GM23338 (cell line): ENCODE measurements at regions not wholly inside any gene's neighbourhood (a gene's known extent, or its start where the extent isn't known, plus 50 kb on each side); places are given as distances from the start of the nearest gene placed in this dataset.

Experiments used
- ATAC-seq: fragments of 200-7000 bp; cut with Tn5 transposase; 3 replicates; pipeline ENCODE4 v1.9.1; 2020
- DNase-seq: peaks from one replicate; pipeline ENCODE4 v3.0.0-alpha.2; 2015; ENCODE audit warnings: low spot score
- H2AFZ ChIP-seq: fragments of 200-600 bp; sonication (generic); 2 replicates; pipeline ENCODE4 v1.8.0; 2016; ENCODE audit warnings: antibody characterized with exemption, mild to moderate bottlenecking, moderate library complexity
- H3F3A ChIP-seq: fragments of 200-600 bp; sonication (generic); replicated peaks from 2 replicates; pipeline ENCODE4 v1.8.0; 2017; ENCODE audit warnings: antibody characterized with exemption, mixed run types, low read depth
- H3K27ac ChIP-seq: fragments of 200-600 bp; sonication (generic); 2 replicates; pipeline ENCODE4 v1.6.1; 2016; ENCODE audit warnings: low read depth
- H3K27me3 ChIP-seq: fragments of 200-600 bp; sonication (generic); 2 replicates; pipeline ENCODE4 v1.8.0; 2016; ENCODE audit warnings: mild to moderate bottlenecking, mixed run types, moderate library complexity; ENCODE audit not compliant: insufficient read depth
- H3K36me3 ChIP-seq: fragments of 200-600 bp; sonication (generic); 2 replicates; pipeline ENCODE4 v1.8.0; 2016; ENCODE audit warnings: mild to moderate bottlenecking; ENCODE audit not compliant: insufficient read depth
- H3K4me1 ChIP-seq: fragments of 200-600 bp; sonication (generic); 2 replicates; pipeline ENCODE4 v1.8.0; 2016; ENCODE audit warnings: mild to moderate bottlenecking, moderate library complexity; ENCODE audit not compliant: insufficient read depth
- H3K4me2 ChIP-seq: fragments of 200-600 bp; sonication (generic); 2 replicates; pipeline ENCODE4 v1.7.1; 2017; ENCODE audit warnings: mixed run types
- H3K4me3 ChIP-seq: fragments of 200-600 bp; sonication (generic); 2 replicates; pipeline ENCODE4 v1.6.1; 2016; ENCODE audit warnings: mixed run types
- H3K79me2 ChIP-seq: fragments of 200-600 bp; sonication (generic); replicated peaks from 2 replicates; pipeline ENCODE4 v1.8.0; 2017; ENCODE audit warnings: mild to moderate bottlenecking; ENCODE audit not compliant: insufficient read depth
- H3K9me2 ChIP-seq: fragments of 200-600 bp; sonication (generic); 2 replicates; pipeline ENCODE4 v1.8.0; 2017; ENCODE audit not compliant: insufficient read depth
- H4K20me1 ChIP-seq: fragments of 200-600 bp; sonication (generic); replicated peaks from 2 replicates; pipeline ENCODE4 v1.8.0; 2017; ENCODE audit warnings: mild to moderate bottlenecking; ENCODE audit not compliant: insufficient read depth
- H3K27ac Mint-ChIP-seq: 2 replicates; pipeline ENCODE4 v1.8.0; 2020; ENCODE audit warnings: inconsistent platforms, mild to moderate bottlenecking, moderate library complexity, mixed read lengths
- H3K27me3 Mint-ChIP-seq: 3 replicates; pipeline ENCODE4 v1.8.0; 2022; ENCODE audit warnings: low read depth, mild to moderate bottlenecking, moderate library complexity, mixed read lengths, inconsistent platforms; ENCODE audit not compliant: insufficient read depth, poor library complexity
- H3K36me3 Mint-ChIP-seq: 3 replicates; pipeline ENCODE4 v1.8.0; 2021; ENCODE audit warnings: low read depth, mild to moderate bottlenecking, inconsistent platforms, moderate library complexity, mixed read lengths
- H3K4me1 Mint-ChIP-seq: 3 replicates; pipeline ENCODE4 v1.8.0; 2020; ENCODE audit warnings: mild to moderate bottlenecking, inconsistent platforms, mixed read lengths
- H3K4me3 Mint-ChIP-seq: 3 replicates; pipeline ENCODE4 v1.8.0; 2021; ENCODE audit warnings: moderate library complexity, mild to moderate bottlenecking, inconsistent platforms, mixed read lengths
- H3K9me3 Mint-ChIP-seq: 3 replicates; pipeline ENCODE4 v1.8.0; 2020; ENCODE audit warnings: moderate library complexity, mild to moderate bottlenecking, inconsistent platforms, mixed read lengths
- CREB1 ChIP-seq: fragments of 250-450 bp; sonication (Bioruptor Pico); IDR thresholded peaks from 2 replicates; pipeline ENCODE4 v1.5.0; 2020; ENCODE audit warnings: low read depth, mild to moderate bottlenecking, moderate library complexity
- EZH2 ChIP-seq: fragments of 200-600 bp; sonication (generic); IDR thresholded peaks from one replicate; pipeline ENCODE4 v1.8.0; 2017; ENCODE audit warnings: antibody characterized with exemption, mild to moderate bottlenecking, low read depth; ENCODE audit not compliant: unreplicated experiment
- JUNB ChIP-seq: IDR thresholded peaks from one replicate; pipeline ENCODE4 v1.6.1; 2016; ENCODE audit warnings: antibody characterized with exemption; ENCODE audit not compliant: unreplicated experiment
- NANOG ChIP-seq: IDR thresholded peaks from 2 replicates; pipeline ENCODE4 v1.6.1; 2016; ENCODE audit warnings: antibody characterized with exemption, borderline replicate concordance
- POLR2AphosphoS5 ChIP-seq: IDR thresholded peaks from 2 replicates; pipeline ENCODE4 v1.6.1; 2016; ENCODE audit warnings: antibody characterized with exemption, low read depth
- STAT1 ChIP-seq: IDR thresholded peaks from one replicate; pipeline ENCODE4 v1.6.1; 2016; ENCODE audit warnings: antibody characterized with exemption; ENCODE audit not compliant: unreplicated experiment
- ZNF114 ChIP-seq: fragments of 250-450 bp; sonication (Bioruptor Pico); IDR thresholded peaks from 2 replicates; pipeline ENCODE4 v1.5.0; 2020; ENCODE audit warnings: mild to moderate bottlenecking, moderate library complexity
- ZNF462 ChIP-seq: fragments of 250-450 bp; sonication (Bioruptor Pico); IDR thresholded peaks from 2 replicates; pipeline ENCODE4 v1.5.0; 2020; ENCODE audit warnings: mild to moderate bottlenecking, moderate library complexity
- TF ChIP-seq, protein P1 (sequence below), 2 experiments: fragments of 200-600 bp in 1 of 2; sonication (generic) in 1 of 2; conservative IDR thresholded peaks; 2 replicates each; pipeline versions ENCODE4 v1.5.1 to v1.6.1; 2016 to 2017; ENCODE audit warnings: antibody characterized with exemption in 2 of 2, low read depth in 2 of 2, mild to moderate bottlenecking in 2 of 2, moderate library complexity in 1 of 2
- TF ChIP-seq, protein P2 (sequence below): IDR thresholded peaks from one replicate; pipeline ENCODE4 v1.6.1; 2018; ENCODE audit warnings: antibody characterized with exemption; ENCODE audit not compliant: unreplicated experiment
- TF ChIP-seq, protein P3 (sequence below): IDR thresholded peaks from 2 replicates; pipeline ENCODE4 v1.6.1; 2016; ENCODE audit warnings: antibody characterized with exemption

DNA sequence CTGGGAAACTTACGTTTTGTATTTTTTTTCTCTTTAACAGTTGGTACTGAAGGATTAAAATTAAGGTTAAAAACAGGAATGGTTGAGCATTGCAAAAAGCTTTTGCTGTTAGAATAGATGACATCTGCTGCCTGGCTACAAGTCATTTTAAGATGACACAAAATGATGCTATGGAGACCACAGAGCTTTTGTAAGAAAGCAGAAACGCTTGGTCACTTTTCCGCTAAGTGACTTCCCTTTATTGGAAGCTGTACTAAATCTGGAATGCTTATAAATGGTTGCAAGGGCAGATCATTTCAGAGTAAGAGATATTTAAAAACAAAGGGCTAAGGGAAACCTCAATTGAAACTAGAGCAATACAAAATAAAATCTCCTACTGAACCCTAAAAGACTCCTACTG is 544.0 kb downstream of the STK39 start (continued):
- TF ChIP-seq ZNF462 = no peak

GRCh38 chr2:167702227-167702626 is 545.2 kb downstream of the STK39 start:
- Histone ChIP-seq H3K27me3 (no peaks in the 10 kb centered on the region), H3F3A (no peaks in the 10 kb centered on the region), H3K36me3 (no peaks in the 10 kb centered on the region), H3K4me1 (peaks cover 22% of the 10 kb centered on the region), H3K4me2 (no peak overlapping the region), H3K79me2 (no peaks in the 10 kb centered on the region), H2AFZ (no peak overlapping the region), H3K27ac (no peak overlapping the region), H3K4me3 (no peak overlapping the region), H3K9me2 (no peaks in the 10 kb centered on the region), H4K20me1 (no peaks in the 10 kb centered on the region)
- H3K36me3 Mint-ChIP-seq = no peaks in the 10 kb centered on the region
- no peaks in the 10 kb centered on the region for H3K27me3 Mint-ChIP-seq
- no peak overlapping the region for H3K4me3 Mint-ChIP-seq
- no peak overlapping the region for H3K27ac Mint-ChIP-seq
- no peaks in the 10 kb centered on the region for H3K9me3 Mint-ChIP-seq
- ATAC-seq = no peak
- TF ChIP-seq, protein P1, sequence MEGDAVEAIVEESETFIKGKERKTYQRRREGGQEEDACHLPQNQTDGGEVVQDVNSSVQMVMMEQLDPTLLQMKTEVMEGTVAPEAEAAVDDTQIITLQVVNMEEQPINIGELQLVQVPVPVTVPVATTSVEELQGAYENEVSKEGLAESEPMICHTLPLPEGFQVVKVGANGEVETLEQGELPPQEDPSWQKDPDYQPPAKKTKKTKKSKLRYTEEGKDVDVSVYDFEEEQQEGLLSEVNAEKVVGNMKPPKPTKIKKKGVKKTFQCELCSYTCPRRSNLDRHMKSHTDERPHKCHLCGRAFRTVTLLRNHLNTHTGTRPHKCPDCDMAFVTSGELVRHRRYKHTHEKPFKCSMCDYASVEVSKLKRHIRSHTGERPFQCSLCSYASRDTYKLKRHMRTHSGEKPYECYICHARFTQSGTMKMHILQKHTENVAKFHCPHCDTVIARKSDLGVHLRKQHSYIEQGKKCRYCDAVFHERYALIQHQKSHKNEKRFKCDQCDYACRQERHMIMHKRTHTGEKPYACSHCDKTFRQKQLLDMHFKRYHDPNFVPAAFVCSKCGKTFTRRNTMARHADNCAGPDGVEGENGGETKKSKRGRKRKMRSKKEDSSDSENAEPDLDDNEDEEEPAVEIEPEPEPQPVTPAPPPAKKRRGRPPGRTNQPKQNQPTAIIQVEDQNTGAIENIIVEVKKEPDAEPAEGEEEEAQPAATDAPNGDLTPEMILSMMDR (conservative IDR thresholded peaks at IDR 0.05; ENCODE audit: low read depth in 2 of 2) = no peak
- TF ChIP-seq EZH2 (no peak), CREB1 (CRISPR knock-in tag) (no peak), POLR2AphosphoS5 (no peak), NANOG (no peak), ZNF114 (CRISPR knock-in tag) (no peak), JUNB (no peak), STAT1 (no peak)
- TF ChIP-seq, protein P2, sequence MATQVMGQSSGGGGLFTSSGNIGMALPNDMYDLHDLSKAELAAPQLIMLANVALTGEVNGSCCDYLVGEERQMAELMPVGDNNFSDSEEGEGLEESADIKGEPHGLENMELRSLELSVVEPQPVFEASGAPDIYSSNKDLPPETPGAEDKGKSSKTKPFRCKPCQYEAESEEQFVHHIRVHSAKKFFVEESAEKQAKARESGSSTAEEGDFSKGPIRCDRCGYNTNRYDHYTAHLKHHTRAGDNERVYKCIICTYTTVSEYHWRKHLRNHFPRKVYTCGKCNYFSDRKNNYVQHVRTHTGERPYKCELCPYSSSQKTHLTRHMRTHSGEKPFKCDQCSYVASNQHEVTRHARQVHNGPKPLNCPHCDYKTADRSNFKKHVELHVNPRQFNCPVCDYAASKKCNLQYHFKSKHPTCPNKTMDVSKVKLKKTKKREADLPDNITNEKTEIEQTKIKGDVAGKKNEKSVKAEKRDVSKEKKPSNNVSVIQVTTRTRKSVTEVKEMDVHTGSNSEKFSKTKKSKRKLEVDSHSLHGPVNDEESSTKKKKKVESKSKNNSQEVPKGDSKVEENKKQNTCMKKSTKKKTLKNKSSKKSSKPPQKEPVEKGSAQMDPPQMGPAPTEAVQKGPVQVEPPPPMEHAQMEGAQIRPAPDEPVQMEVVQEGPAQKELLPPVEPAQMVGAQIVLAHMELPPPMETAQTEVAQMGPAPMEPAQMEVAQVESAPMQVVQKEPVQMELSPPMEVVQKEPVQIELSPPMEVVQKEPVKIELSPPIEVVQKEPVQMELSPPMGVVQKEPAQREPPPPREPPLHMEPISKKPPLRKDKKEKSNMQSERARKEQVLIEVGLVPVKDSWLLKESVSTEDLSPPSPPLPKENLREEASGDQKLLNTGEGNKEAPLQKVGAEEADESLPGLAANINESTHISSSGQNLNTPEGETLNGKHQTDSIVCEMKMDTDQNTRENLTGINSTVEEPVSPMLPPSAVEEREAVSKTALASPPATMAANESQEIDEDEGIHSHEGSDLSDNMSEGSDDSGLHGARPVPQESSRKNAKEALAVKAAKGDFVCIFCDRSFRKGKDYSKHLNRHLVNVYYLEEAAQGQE = no peak
- TF ChIP-seq, protein P3, sequence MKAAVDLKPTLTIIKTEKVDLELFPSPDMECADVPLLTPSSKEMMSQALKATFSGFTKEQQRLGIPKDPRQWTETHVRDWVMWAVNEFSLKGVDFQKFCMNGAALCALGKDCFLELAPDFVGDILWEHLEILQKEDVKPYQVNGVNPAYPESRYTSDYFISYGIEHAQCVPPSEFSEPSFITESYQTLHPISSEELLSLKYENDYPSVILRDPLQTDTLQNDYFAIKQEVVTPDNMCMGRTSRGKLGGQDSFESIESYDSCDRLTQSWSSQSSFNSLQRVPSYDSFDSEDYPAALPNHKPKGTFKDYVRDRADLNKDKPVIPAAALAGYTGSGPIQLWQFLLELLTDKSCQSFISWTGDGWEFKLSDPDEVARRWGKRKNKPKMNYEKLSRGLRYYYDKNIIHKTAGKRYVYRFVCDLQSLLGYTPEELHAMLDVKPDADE = no peak
- peaks cover 26% of the 10 kb centered on the region for H3K4me1 Mint-ChIP-seq
- no peak for DNase-seq
